ENCODE measurements at regions not wholly inside any gene's neighbourhood (a gene's known extent, or its start where the extent isn't known, plus 50 kb on each side); places are given as distances from the start of the nearest gene placed in this dataset.
"Not testable (repeated sequence)": the region's sequence is repeated elsewhere in the genome, so short reads cannot be mapped to it uniquely, and the experiment has no call there.

GRCh38 chr10:28733245-28733644 is 55.9 kb downstream of the BAMBI start:
- no peak for FAIRE-seq
- DNase-seq (ENCODE audit: extremely low spot score, insufficient read length, low read depth): no peak

GRCh38 chr10:28733647-28734046 is 56.3 kb downstream of the BAMBI start:
- DNase-seq (ENCODE audit: extremely low spot score, insufficient read length, low read depth) (no peak), FAIRE-seq (no peak)

GRCh38 chr10:28734938-28735759 is 57.8 kb downstream of the BAMBI start:
- DNase-seq (ENCODE audit: extremely low spot score, insufficient read length, low read depth) (no peak), FAIRE-seq (no peak)

GRCh38 chr10:28737096-28737495 is 59.8 kb downstream of the BAMBI start:
- no peak for FAIRE-seq
- no peak for DNase-seq (ENCODE audit: extremely low spot score, insufficient read length, low read depth)

- DNase-seq (ENCODE audit: extremely low spot score, insufficient read length, low read depth) (no peak), FAIRE-seq (no peak)
Measured at GRCh38 chr10:28738200-28738599, 60.9 kb downstream of the BAMBI start.

- no peak for DNase-seq (ENCODE audit: extremely low spot score, insufficient read length, low read depth)
- no peak for FAIRE-seq
Measured at GRCh38 chr10:28743576-28743975, 66.3 kb downstream of the BAMBI start.

- DNase-seq (ENCODE audit: extremely low spot score, insufficient read length, low read depth) (no peak), FAIRE-seq (no peak)
Measured at GRCh38 chr10:28744069-28744768, 66.9 kb downstream of the BAMBI start.

GRCh38 chr10:28754930-28755718 is 77.8 kb downstream of the BAMBI start:
- FAIRE-seq (no peak), DNase-seq (ENCODE audit: extremely low spot score, insufficient read length, low read depth) (no peak)

- FAIRE-seq: no peak
- no peak for DNase-seq (ENCODE audit: extremely low spot score, insufficient read length, low read depth)
Measured at GRCh38 chr10:28761084-28761846, 83.9 kb downstream of the BAMBI start.

GRCh38 chr10:28763471-28764170 is 86.3 kb downstream of the BAMBI start:
- FAIRE-seq: no peak
- DNase-seq (ENCODE audit: extremely low spot score, insufficient read length, low read depth): no peak

GRCh38 chr10:28765641-28766040 is 88.3 kb downstream of the BAMBI start:
- FAIRE-seq (no peak), DNase-seq (ENCODE audit: extremely low spot score, insufficient read length, low read depth) (no peak)

GRCh38 chr10:28768227-28768626 is 90.9 kb downstream of the BAMBI start:
- no peak for FAIRE-seq
- DNase-seq (ENCODE audit: extremely low spot score, insufficient read length, low read depth): no peak

GRCh38 chr10:28769091-28769604 is 91.8 kb downstream of the BAMBI start:
- DNase-seq (ENCODE audit: extremely low spot score, insufficient read length, low read depth) (no peak), FAIRE-seq (no peak)

GRCh38 chr10:28771580-28772090 is 94.3 kb downstream of the BAMBI start:
- FAIRE-seq; DNase-seq (ENCODE audit: extremely low spot score, insufficient read length, low read depth): not testable (repeated sequence)

GRCh38 chr10:28774051-28774995 is 97.0 kb downstream of the BAMBI start:
- FAIRE-seq (no peak), DNase-seq (ENCODE audit: extremely low spot score, insufficient read length, low read depth) (no peak)

- DNase-seq (ENCODE audit: extremely low spot score, insufficient read length, low read depth) (no peak), FAIRE-seq (no peak)
Measured at GRCh38 chr10:28775773-28776172, 98.5 kb downstream of the BAMBI start.

GRCh38 chr10:28776519-28776918 is 99.2 kb downstream of the BAMBI start:
- FAIRE-seq (no peak), DNase-seq (ENCODE audit: extremely low spot score, insufficient read length, low read depth) (no peak)

- FAIRE-seq (no peak), DNase-seq (ENCODE audit: extremely low spot score, insufficient read length, low read depth) (no peak)
Measured at GRCh38 chr10:28777911-28778310, 100.6 kb downstream of the BAMBI start.
